Middle frontal gyrus (tissue), 1 donor: ENCODE measurements at regions not wholly inside any gene's neighbourhood (a gene's known extent, or its start where the extent isn't known, plus 50 kb on each side); places are given as distances from the start of the nearest gene placed in this dataset.

Source experiments
- DNase-seq: peaks from one replicate; pipeline ENCODE4 v3.0.0-alpha.2; 2015; ENCODE audit warnings: low spot score; ENCODE audit errors: extremely low spot score

DNA sequence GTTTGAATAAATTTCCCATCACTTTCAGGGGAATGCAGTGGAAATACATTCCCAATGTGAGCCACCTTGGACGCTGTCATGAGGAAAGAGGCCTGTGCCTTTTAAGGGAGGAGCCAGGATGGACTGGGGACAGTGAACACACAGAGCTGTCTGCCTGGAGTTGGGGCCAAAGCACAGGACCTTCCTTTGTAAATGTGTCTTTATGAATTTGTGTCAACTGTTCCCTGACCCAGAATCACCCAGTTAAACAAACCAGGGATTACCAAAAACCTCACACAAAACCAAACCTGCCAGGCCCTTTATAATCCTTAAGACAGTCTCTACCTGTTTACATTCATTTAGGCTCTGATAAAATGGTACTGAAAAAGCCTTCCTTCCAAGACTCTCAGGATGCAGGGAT lies 513.7 kb downstream of the MAFB start:
- no peak for DNase-seq

DNA sequence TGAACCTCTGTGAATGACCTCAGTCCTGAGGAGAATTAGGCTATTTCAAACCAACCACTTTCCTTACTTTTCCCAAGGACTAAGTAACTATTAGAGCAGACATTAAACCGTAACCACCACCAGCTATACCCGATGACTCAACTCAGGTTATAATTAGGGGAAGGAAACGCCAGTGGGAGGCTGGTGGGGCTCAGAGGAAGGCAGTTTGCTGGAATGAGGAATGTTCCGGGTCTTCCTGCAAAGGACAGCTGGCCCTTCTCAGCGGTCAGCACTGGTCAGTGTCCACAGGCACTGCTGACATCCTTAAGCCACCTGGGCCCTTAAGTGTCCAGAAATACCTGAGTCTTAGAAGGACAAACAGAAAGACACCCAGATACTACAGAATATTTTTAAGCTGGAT lies 515.2 kb downstream of the MAFB start:
- DNase-seq, result no peak

DNA sequence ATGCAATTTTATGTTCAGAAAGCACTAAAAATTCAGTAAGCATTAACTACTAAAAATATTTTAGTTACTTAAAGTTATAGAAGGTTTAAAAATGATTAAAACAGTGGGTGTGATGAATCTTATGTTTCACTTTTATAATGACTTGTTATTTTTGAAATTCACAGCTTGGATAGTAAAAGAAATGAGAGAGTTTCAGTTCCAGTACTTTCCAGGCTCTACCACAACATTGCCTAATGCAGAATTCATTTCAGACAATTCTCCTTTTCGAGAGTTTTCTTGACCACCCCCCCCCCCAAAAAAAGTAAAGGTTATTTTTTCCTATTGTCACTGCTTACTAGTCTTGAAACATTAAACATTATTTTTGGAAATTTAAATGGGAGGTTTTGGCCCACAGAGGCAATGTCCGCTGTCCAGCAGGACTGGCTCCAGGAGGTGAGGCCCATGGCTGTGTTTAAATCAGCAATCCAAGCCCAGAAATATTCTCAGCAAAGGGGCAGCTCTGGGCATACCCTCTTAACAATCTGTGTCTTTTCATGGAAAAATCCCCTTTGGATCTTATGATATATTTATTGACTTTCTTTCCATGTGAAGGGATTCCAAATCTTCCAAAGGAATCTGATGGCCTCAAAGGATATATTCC lies 519.9 kb downstream of the MAFB start:
- no peak for DNase-seq

DNA sequence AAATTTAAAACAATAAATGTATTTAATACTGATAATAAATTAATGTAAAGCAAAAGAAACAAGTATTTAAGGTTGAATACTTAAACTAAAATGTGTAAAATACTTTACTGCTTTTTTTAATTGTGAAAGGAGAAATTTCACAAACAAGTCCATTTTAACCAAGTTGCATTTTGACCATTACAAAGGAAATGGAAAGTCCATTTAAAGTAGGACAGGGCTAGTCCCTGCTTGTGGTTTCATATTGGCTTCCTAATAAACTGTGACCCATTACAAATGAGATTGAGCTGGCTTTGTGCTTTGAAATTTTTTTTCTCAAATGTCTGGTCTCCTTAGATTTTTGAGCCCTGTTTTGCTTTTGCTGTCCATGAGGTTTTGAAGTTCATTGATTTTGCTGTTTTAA lies 527.6 kb downstream of the MAFB start:
- DNase-seq, result no peak

DNA sequence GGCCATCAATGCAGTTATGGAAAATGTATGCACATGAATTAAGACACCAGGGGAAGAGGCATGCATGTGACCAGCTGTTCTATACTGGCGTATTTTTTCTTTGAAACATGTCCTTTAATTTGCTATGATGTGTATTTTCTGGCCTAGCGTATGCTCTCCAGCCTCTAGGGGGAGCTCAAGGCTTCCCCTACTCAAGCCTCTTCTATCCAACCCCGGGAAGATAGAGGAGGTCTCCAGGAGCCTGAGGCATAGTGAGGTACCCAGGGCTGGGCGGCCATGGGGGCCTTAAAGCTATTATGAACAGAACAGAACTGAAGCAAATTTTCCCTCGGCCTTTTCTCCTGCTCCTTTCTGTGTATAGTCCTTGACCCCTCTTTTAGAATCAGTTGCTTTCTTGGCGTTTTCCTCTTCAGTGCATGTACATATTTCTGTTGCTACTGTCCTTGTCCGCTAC lies 528.9 kb downstream of the MAFB start:
- DNase-seq, result no peak

DNA sequence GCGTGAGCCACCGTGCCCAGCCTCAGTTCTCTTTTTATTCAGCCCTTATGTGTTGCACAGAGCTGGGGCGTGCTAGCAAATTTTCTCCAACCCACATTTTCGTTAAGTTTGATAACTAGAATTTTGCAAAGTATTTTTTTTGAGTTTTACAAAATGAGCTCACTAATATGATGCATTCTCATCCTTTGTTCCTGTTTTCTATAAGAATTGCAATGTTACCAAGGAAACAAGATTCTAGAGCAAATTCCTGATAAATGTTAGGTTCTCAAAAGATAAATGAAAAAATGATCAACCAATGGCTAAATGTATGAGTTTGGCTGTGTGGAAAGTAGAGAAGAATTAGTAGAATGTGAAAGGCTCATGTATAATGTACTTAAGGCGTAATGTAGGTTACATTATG lies 529.8 kb downstream of the MAFB start:
- DNase-seq, result no peak

DNA sequence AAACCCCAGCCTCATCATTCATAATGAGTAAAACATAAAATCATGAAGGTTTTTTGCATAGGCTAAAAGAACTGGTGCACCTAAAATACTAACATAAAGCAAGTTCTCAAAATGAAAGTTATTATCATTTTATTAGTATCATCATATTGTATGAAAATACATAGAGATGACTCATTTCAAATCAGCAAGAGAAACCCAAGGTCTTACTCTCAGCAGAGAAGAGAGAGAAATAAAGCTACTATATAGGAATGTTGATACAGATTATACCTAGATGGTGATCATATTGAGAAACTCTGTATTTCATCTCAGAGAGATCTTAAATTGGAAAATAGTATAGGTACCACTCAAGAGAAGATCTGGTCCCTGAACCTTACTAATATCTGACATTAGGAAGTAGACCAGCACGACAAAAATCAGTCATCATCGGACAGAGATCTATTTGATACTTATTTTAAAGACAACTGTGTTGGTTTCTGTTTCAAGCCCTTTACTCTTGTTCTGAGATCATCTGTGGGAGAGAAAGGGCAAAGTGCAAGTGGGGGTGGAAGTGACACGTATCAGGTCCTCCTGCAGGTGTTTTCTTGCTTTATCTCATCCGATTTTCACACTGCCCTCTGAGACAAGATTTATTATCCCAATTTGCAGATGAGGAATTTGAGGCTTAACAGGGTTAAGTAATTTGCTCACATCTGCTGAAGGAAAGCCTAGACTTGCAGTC lies 532.3 kb downstream of the MAFB start:
- no peak for DNase-seq

DNA sequence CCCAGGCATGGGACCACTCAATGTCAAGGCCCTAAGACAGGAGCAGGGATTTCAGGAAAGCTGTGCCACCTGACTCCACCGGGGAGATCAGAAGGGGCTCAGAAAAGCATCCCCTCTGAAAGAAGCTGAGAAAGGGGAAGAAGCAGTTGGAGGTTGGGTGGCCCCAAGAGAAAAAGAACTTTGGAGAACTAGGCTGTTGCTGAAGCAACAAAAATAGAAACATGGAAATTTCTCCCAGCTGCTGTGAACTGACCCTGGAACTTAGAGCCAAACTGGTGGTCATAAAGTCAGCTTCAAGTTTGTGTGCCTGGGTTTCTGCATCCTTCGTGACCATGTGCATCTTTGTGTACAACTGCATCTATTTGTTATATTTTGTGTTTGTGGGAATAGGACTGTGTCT lies 534.5 kb downstream of the MAFB start:
- DNase-seq, result no peak

DNA sequence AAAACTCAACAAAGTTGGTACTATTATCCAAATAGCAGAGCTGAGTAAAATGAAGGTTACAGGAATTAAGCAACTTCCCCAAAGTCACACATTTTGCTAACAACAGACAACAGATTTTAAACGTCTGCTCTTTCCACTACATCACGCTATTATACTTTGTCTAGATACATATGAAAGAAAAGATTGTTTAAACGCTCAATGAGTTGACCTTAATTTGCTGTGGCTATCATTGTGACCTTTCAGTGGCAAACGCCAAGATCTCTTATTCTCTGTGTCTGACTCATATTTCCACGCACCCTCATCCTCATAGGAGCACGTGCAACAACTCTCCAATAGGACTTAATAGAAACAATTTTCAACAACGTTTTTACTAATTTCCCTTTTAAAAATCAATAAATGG lies 540.1 kb downstream of the MAFB start:
- DNase-seq, result no peak

DNA sequence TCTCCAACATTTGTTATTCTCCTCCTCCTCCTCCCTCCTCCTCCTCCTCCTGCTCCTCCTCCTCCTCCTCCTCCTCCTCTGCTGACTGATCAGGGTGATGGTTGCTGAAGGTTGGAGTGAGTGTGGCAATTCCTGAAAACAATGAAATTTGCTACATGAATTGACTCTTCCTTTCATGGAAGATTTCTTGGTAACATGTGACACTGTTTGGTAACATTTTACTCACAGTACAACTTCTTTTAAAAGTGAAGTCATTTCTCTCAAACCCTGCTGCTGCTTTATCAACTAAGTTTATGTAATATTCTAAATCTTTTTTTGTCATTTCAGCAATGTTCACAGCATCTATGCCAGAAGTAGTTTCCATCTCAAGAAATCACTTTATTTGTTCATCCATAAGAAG lies 543.0 kb downstream of the MAFB start:
- DNase-seq, result no peak

DNA sequence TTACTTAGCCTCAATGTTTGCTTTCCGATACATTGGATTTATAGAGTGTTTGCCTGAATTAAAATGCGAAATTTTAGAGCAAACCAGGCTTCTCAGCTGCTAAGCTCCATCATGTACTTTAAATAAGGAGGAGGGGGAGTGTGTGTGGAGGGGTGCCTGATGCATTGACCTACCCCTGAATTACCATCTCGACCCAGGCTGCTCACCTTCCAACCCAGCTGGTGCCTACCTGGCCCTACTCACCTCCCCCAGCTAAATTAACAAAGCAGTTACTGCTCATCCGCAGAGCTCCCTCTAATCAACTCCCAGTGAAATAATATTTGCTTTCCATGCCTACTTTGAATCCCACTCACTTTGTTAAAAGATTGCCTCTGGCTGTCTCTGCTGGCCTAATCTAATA lies 544.5 kb downstream of the MAFB start:
- no peak for DNase-seq

DNA sequence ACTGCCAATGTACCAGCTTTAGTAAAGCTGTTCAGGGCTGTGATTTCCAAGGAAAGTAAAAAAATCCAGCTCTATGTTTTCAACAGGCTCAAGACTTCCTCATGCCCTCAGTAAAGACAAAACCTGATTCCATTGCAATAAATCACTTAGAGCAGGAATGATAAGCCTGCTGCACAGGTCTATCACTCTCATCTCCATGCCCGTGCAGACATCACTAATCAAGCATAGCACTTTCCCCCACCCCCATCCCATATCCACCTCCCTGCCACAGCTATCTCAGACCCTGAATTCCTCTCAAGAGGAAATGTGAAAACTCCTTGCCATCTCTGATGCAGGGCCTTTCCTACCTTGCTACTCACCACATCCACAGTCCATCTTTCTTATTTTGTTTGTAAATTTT lies 554.9 kb downstream of the MAFB start:
- DNase-seq, result no peak

DNA sequence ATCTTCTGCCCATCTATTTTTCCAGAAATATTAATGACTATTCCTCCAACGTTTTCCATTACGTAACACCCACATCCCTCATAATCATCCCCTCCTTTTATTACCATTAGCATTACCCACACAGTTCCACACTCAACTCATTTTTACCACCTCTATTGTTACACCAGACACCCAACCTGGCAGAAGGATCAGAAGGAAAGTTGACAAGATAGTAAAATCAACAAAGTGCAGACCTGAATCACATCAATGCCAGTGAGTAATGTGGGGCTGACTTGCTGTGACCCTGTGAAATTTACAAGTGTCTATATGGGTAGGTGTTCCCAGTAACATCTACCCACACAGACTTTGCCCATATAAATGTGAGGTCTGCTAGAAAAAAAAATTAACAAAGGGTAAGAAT lies 568.2 kb downstream of the MAFB start:
- no peak for DNase-seq

DNA sequence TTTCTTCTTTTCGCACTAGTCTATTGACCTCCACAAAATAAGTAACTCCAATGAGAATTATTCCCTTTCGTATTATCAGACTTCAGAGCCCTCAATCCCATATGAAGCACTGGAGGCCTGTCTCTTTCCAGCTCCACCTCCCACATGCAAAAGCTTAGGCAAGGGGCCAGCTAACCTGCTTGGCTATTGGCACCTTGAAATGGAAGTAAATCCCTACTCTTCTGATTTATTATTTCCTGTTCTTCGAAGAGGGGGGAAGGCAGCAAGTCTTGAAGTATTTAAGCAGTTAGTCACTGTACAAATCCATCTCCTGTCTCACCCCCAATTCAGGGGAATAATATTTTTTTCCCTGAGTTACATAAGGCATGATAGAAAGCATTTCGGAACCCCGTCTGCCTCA lies 577.8 kb downstream of the MAFB start:
- DNase-seq, result no peak

DNA sequence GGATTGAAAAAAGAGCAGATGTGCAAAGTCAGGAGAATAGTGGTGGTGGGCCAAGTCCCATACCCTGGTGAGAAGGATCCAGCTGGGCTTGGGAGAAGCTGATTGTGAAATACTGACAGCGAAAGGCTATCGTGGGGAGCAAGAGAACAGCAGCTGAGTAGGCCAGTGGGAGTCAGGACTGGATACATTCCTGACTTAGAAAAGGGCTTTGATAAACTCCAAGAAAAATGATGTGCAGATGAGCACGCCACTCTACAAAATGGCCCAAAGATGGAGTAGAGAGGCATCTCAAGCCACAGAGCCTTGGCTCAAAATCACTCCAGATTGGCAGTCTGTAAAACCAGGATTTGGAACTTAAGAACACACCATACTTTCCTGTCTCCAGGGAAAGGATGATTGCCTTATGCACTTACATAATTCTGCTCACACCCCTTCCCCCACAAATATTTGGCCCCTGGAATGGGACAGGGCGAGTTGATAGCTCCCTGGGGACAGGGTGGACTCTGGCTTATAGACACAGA lies 578.7 kb downstream of the MAFB start:
- DNase-seq, result no peak

DNA sequence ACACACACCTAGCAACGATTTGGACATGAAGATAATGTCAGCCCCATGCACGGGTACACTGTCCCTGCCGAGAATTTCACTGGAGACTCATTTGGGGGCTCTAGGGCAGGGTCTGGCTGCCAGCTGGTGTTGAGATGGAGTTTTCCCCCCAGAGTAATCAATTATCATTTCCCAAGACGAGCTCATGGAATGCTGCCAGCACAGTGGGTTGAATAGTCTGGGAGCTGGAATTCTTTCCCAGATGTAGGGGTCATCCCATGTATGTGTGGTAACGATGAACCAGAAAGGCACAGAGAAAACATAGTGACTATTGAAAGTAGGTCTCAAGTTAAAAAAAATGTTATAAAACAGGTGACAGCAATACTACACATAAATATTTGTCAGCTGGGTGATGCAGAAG lies 579.9 kb downstream of the MAFB start:
- DNase-seq, result no peak

DNA sequence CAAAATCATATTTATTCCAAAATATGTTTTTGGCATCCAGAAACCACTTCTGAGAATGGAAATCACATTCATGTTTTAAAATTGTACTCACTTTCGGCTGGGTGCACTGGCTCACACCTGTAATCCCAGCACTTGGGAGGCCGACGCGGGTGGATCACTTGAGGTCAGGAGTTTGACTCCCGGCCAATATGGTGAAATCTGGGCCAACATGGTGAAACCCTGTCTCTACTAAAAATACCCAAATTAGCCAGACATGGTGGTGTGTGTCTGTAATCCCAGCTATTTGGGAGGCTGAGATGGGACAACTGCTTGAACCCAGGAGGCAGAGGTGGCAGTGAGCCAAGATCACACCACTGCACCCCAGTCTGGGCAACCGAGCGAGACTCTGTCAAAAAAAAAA lies 580.7 kb downstream of the MAFB start:
- no peak for DNase-seq

DNA sequence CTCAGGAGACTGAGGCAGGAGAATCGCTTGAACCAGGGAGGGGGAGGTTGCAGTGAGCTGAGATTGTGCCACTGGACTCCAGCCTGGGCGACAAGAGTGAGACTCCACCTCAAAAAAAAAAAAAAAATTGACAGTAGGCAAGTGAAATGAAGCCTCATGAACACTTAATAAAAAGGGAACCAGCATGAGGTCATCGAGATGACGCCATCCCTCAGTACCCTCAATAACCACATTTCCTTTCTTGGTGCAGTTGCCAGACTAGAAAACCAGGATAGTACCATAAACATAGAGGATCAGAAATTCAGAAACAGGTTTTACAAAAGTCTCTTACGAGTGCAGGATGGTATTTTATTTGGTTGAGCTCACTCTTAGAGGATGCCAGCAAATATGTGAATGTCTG lies 584.1 kb downstream of the MAFB start:
- DNase-seq, result no peak

DNA sequence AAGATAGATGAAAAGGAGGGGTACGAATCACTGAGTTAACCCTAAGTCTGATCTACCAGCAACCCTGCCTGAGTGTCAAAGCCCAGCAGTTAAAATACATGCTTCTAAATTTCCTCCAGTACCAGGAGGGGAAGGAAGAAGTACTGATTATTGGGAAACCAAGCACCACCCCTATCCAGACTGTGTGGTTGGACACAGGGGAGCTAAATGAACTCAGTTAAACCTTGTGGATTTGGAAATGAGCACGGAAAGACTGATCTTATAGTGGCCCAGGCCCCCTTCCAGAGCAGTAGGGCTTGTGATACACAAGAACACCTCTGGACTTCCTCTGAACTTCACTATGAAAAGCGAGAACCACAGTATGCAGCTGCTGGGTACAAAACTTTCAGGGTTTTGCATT lies 585.6 kb downstream of the MAFB start:
- DNase-seq, result no peak

DNA sequence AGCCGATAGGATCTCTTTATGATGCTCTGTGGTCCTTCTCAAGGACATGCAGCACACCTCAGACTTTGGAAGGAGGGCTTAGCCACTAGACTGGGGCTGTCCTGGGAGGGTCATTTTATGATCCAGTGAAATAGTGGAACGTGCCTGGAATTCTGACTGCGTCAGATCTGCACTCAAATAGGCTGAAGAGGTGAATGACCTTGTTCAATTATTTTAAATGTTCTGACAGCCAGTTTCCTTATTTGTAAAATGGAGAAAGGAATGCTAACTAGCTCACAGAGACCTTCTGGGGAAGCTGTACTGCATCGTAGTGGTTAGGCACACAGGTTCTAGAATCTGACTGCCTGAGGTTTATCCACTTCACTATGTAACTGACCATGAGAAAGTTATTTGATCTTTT lies 587.5 kb downstream of the MAFB start:
- no peak for DNase-seq

DNA sequence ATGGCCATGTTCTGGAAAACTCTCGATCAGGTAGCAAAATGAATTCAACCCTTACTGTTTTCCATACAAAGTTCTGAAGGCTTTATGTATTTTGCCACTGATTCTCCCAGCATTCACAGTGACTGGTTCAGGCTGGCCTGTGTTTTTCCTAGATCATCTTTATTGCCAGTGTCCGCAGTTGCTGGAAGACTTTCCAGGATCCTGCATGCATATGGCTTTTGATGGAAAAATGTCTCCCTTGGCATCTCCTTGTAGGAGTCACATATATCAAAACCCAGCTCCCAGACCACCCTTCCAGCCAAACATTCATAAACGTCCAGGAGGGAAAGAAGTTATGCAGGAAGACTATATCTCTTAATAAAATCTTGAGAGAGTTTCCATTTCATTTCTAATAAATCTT lies 588.8 kb downstream of the MAFB start:
- DNase-seq, result no peak

DNA sequence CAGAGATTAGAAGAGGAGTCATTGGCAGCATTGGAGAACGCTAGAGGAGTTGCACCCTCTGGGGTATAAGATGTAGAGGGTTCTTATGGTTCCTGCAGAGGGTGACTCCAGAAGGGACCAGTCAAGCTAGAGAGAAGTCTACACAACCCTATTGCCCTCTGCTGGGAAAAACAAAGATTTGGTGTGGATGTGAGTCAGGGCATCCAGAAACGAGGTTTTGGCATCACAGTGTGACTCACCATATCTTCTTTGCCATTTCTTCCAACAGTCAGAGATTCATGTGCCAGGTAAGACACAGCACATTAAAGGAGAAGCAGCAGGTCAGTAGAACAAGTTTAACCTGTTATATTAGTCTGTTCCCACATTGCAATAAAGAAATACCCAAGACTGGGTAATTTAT lies 598.8 kb downstream of the MAFB start:
- no peak for DNase-seq

DNA sequence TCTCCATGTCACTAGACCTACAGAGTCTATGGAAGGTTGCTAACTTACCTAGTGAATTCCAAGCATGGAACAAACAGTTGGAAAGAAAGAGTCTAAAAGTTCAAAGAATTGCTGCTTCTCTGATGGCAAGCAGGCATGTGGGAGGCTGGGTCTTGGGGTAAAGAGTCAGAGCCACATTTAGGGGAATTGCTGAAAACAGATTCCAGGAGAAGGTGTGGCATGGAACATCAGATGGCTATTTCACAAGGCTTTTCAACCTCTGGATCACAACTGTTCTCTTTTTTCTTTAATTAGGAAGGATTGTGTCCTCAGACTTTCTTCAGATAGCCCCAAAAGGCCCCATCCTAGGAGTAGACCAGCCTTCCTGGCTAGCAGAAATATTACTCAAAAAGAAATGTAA lies 601.5 kb downstream of the MAFB start:
- DNase-seq, result no peak
